ENCODE measurements at regions not wholly inside any gene's neighbourhood (a gene's known extent, or its start where the extent isn't known, plus 50 kb on each side); places are given as distances from the start of the nearest gene placed in this dataset.

GRCh38 chr10:62528441-62528840, 154.3 kb downstream of the ZNF365 start:
- ATAC-seq (ENCODE audit: insufficient number of reproducible peaks, low FRiP score, low read depth) = no peak
- DNase-seq (ENCODE audit: low spot score) = no peak

GRCh38 chr10:62529396-62529795, 155.2 kb downstream of the ZNF365 start:
- H3K27me3 ChIP-seq (replicated peaks; ENCODE audit: insufficient read depth) = no peaks in the 10 kb centered on the region
- TF ChIP-seq CTCF (IDR thresholded peaks at IDR 0.05) = no peak
- DNase-seq (ENCODE audit: low spot score) (no peak), ATAC-seq (ENCODE audit: insufficient number of reproducible peaks, low FRiP score, low read depth) (no peak)
- H3K27ac ChIP-seq = no peak overlapping the region
- no peaks in the 10 kb centered on the region for H3K4me1 ChIP-seq (ENCODE audit: control insufficient read depth in 1 of 2, low read depth in 2 of 2)
- H3K36me3 ChIP-seq = no peaks in the 10 kb centered on the region
- no peaks in the 10 kb centered on the region for H3K9me3 ChIP-seq
- H3K4me3 ChIP-seq = no peak overlapping the region

More at GRCh38 chr10:62528441-62528840, 154.3 kb downstream of the ZNF365 start:
- Histone ChIP-seq H3K4me1 (ENCODE audit: control insufficient read depth in 1 of 2, low read depth in 2 of 2) (no peaks in the 10 kb centered on the region), H3K27me3 (replicated peaks; ENCODE audit: insufficient read depth) (no peaks in the 10 kb centered on the region), H3K9me3 (no peaks in the 10 kb centered on the region), H3K27ac (no peak overlapping the region), H3K36me3 (no peaks in the 10 kb centered on the region), H3K4me3 (no peak overlapping the region)
- TF ChIP-seq CTCF (IDR thresholded peaks at IDR 0.05) = no peak

- no peak for ATAC-seq (ENCODE audit: insufficient number of reproducible peaks, low FRiP score, low read depth)
Observed at GRCh38 chr10:62534031-62534430, 159.9 kb downstream of the ZNF365 start.

GRCh38 chr10:62538606-62539005, 164.4 kb downstream of the ZNF365 start:
- Histone ChIP-seq H3K4me3 (no peak overlapping the region), H3K27me3 (replicated peaks; ENCODE audit: insufficient read depth) (no peaks in the 10 kb centered on the region), H3K4me1 (ENCODE audit: control insufficient read depth in 1 of 2, low read depth in 2 of 2) (no peaks in the 10 kb centered on the region), H3K27ac (no peak overlapping the region), H3K9me3 (no peaks in the 10 kb centered on the region), H3K36me3 (no peaks in the 10 kb centered on the region)
- no peak for DNase-seq (ENCODE audit: low spot score)
- no peak for TF ChIP-seq CTCF (IDR thresholded peaks at IDR 0.05)
- no peak for ATAC-seq (ENCODE audit: insufficient number of reproducible peaks, low FRiP score, low read depth)

More at GRCh38 chr10:62534031-62534430, 159.9 kb downstream of the ZNF365 start:
- no peaks in the 10 kb centered on the region for H3K4me1 ChIP-seq (ENCODE audit: control insufficient read depth in 1 of 2, low read depth in 2 of 2)
- H3K27me3 ChIP-seq (replicated peaks; ENCODE audit: insufficient read depth) = no peaks in the 10 kb centered on the region
- no peaks in the 10 kb centered on the region for H3K36me3 ChIP-seq
- no peak overlapping the region for H3K4me3 ChIP-seq
- no peak overlapping the region for H3K27ac ChIP-seq
- TF ChIP-seq CTCF (IDR thresholded peaks at IDR 0.05) = no peak
- no peak for DNase-seq (ENCODE audit: low spot score)
- no peaks in the 10 kb centered on the region for H3K9me3 ChIP-seq

- Histone ChIP-seq H3K9me3 (no peaks in the 10 kb centered on the region), H3K36me3 (no peaks in the 10 kb centered on the region), H3K27me3 (replicated peaks; ENCODE audit: insufficient read depth) (no peaks in the 10 kb centered on the region), H3K4me1 (ENCODE audit: control insufficient read depth in 1 of 2, low read depth in 2 of 2) (peaks cover 0 to 1% of the 10 kb centered on the region in 2 donors), H3K4me3 (no peak overlapping the region), H3K27ac (no peak overlapping the region)
- no peak for DNase-seq (ENCODE audit: low spot score)
- no peak for ATAC-seq (ENCODE audit: insufficient number of reproducible peaks, low FRiP score, low read depth)
- TF ChIP-seq CTCF (IDR thresholded peaks at IDR 0.05) = no peak
Observed at GRCh38 chr10:62540389-62540788, 166.2 kb downstream of the ZNF365 start.

All from thoracic aorta (tissue), 2 donors.